ENCODE measurements at regions not wholly inside any gene's neighbourhood (a gene's known extent, or its start where the extent isn't known, plus 50 kb on each side); places are given as distances from the start of the nearest gene placed in this dataset.

GRCh38 chr2:64750001-64750816 lies 96.5 kb upstream of the SERTAD2 start:
- no peaks in the 10 kb centered on the region for H3K36me3 ChIP-seq
- TF ChIP-seq POLR2A (IDR thresholded peaks at IDR 0.05) (no peak), CTCF (IDR thresholded peaks at IDR 0.05) (no peak)

GRCh38 chr2:64750817-64751285 lies 97.1 kb upstream of the SERTAD2 start:
- intact Hi-C loops (cut with DNase I): no loop called here
- Histone ChIP-seq H3K27ac (peak overlapping the region; percentile 89 to 93 (median 92)), H3K9me3 (no peaks in the 10 kb centered on the region), H3K4me1 (peaks cover 0 to 25% (median 4%) of the 10 kb centered on the region in 4 donors), H3K4me3 (peak overlapping the region; percentile 51 to 71 (median 61)), H3K36me3 (no peaks in the 10 kb centered on the region), H3K27me3 (no peaks in the 10 kb centered on the region)
- TF ChIP-seq CTCF (IDR thresholded peaks at IDR 0.05) (no peak), POLR2A (IDR thresholded peaks at IDR 0.05) (peak; percentile 98)
- WGBS (ENCODE audit: insufficient coverage, low coverage, low lambda C conversion rate, missing lambda C conversion rate): under 1% methylated on average over 17 of the region's 43 CpGs
- DNase-seq (peak; percentile 99 to 100 (median 100)), ATAC-seq (peak; percentile 80 to 91 (median 84))

More at GRCh38 chr2:64750001-64750816, 96.5 kb upstream of the SERTAD2 start:
- peak overlapping the region; percentile 51 to 71 (median 61) for H3K4me3 ChIP-seq
- H3K9me3 ChIP-seq: no peaks in the 10 kb centered on the region
- H3K4me1 ChIP-seq: peaks cover 0 to 25% (median 4%) of the 10 kb centered on the region in 4 donors
- WGBS (ENCODE audit: insufficient coverage, low coverage, low lambda C conversion rate, missing lambda C conversion rate): 0% methylated on average over 35 of the region's 38 CpGs
- intact Hi-C loops (cut with DNase I): no loop called here
- ATAC-seq (peak in 2 of 4 donors; percentile 1), DNase-seq (peak; percentile 60 to 71 (median 66))
- H3K27me3 ChIP-seq: no peaks in the 10 kb centered on the region
- peak overlapping the region; percentile 89 to 93 (median 92) for H3K27ac ChIP-seq

GRCh38 chr2:64751286-64752260 lies 97.9 kb upstream of the SERTAD2 start:
- H3K36me3 ChIP-seq: no peaks in the 10 kb centered on the region
- peaks cover 0 to 24% (median 4%) of the 10 kb centered on the region in 4 donors for H3K4me1 ChIP-seq
- ATAC-seq (peak; percentile 84 to 93 (median 87)), DNase-seq (peak; percentile 59 to 72 (median 66))
- peak overlapping the region; percentile 89 to 99 (median 93) for H3K27ac ChIP-seq
- peak overlapping the region; percentile 64 to 80 (median 69) for H3K4me3 ChIP-seq
- intact Hi-C loops (cut with DNase I): no loop called here
- TF ChIP-seq POLR2A (IDR thresholded peaks at IDR 0.05) (peak; percentile 87), CTCF (IDR thresholded peaks at IDR 0.05) (peak; percentile 28 to 59 (median 32))
- no peaks in the 10 kb centered on the region for H3K27me3 ChIP-seq
- under 1% methylated on average over 15 of the region's 59 CpGs for WGBS (ENCODE audit: insufficient coverage, low coverage, low lambda C conversion rate, missing lambda C conversion rate)
- no peaks in the 10 kb centered on the region for H3K9me3 ChIP-seq

- WGBS (ENCODE audit: insufficient coverage, low coverage, low lambda C conversion rate, missing lambda C conversion rate): 53% methylated on average over 2 of the region's 2 CpGs
- TF ChIP-seq CTCF (IDR thresholded peaks at IDR 0.05) (no peak), POLR2A (IDR thresholded peaks at IDR 0.05) (no peak)
- no peaks in the 10 kb centered on the region for H3K27me3 ChIP-seq
- H3K9me3 ChIP-seq: no peaks in the 10 kb centered on the region
- no peak overlapping the region for H3K4me3 ChIP-seq
- ATAC-seq (no peak), DNase-seq (no peak)
- H3K27ac ChIP-seq: no peak overlapping the region
- peaks cover 0 to 12% (median 4%) of the 10 kb centered on the region in 4 donors for H3K4me1 ChIP-seq
- H3K36me3 ChIP-seq: no peaks in the 10 kb centered on the region
- intact Hi-C loops (cut with DNase I): no loop called here
Observed at GRCh38 chr2:64753399-64753798, 99.7 kb upstream of the SERTAD2 start.

Measured in right lobe of liver (tissue), 6 donors.